Activated naive CD4-positive, alpha-beta T cell treated with anti-CD3 and anti-CD28 coated beads, Interleukin-2, amount 10 ng/mL, durations not matched to agents 7 days and 5 days (primary cell): ENCODE measurements at regions not wholly inside any gene's neighbourhood (a gene's known extent, or its start where the extent isn't known, plus 50 kb on each side); places are given as distances from the start of the nearest gene placed in this dataset.

Experiments used
- CTCF ChIA-PET: fragments of 350-600 bp; sonication (Branson Sonifier 250); formaldehyde crosslinking; loops from one replicate; lab custom pipeline; 2021; ENCODE audit warnings: antibody characterized with exemption; lab: Charles Lee
- DNase-seq: peaks from one replicate; pipeline ENCODE4 v3.0.0-alpha.2; 2020
- H3K27ac Mint-ChIP-seq: one replicate; pipeline ENCODE4 v1.8.0; 2021; ENCODE audit warnings: mild to moderate bottlenecking, moderate library complexity, mixed read lengths
- H3K27me3 Mint-ChIP-seq: one replicate; pipeline ENCODE4 v1.8.0; 2021; ENCODE audit warnings: mild to moderate bottlenecking, mixed read lengths
- H3K36me3 Mint-ChIP-seq: one replicate; pipeline ENCODE4 v1.8.0; 2021; ENCODE audit warnings: mixed read lengths
- H3K4me1 Mint-ChIP-seq: one replicate; pipeline ENCODE4 v1.8.0; 2021; ENCODE audit warnings: mixed read lengths
- H3K4me3 Mint-ChIP-seq: one replicate; pipeline ENCODE4 v1.8.0; 2021; ENCODE audit warnings: mild to moderate bottlenecking, moderate library complexity, mixed read lengths
- H3K9me3 Mint-ChIP-seq: one replicate; pipeline ENCODE4 v1.8.0; 2021; ENCODE audit warnings: mixed read lengths

GRCh38 chr22:27493796-27494195 lies 307.8 kb downstream of the MN1 start:
- CTCF ChIA-PET: no interaction called here
- no peak for DNase-seq
- H3K4me3 Mint-ChIP-seq: no peak overlapping the region
- H3K36me3 Mint-ChIP-seq: no peaks in the 10 kb centered on the region
- H3K27ac Mint-ChIP-seq: no peak overlapping the region
- no peaks in the 10 kb centered on the region for H3K27me3 Mint-ChIP-seq
- no peaks in the 10 kb centered on the region for H3K4me1 Mint-ChIP-seq
- peaks cover 27% of the 10 kb centered on the region for H3K9me3 Mint-ChIP-seq

GRCh38 chr22:27494785-27495184 lies 306.8 kb downstream of the MN1 start:
- Mint-ChIP-seq H3K27me3 (no peaks in the 10 kb centered on the region), H3K4me3 (no peak overlapping the region), H3K4me1 (no peaks in the 10 kb centered on the region), H3K36me3 (no peaks in the 10 kb centered on the region), H3K27ac (no peak overlapping the region), H3K9me3 (peaks cover 27% of the 10 kb centered on the region)
- CTCF ChIA-PET: no interaction called here
- DNase-seq: no peak

GRCh38 chr22:27495325-27495724 lies 306.2 kb downstream of the MN1 start:
- no peak overlapping the region for H3K27ac Mint-ChIP-seq
- no peaks in the 10 kb centered on the region for H3K36me3 Mint-ChIP-seq
- H3K9me3 Mint-ChIP-seq: peaks cover 27% of the 10 kb centered on the region
- H3K4me1 Mint-ChIP-seq: no peaks in the 10 kb centered on the region
- no peak for DNase-seq
- no peak overlapping the region for H3K4me3 Mint-ChIP-seq
- no peaks in the 10 kb centered on the region for H3K27me3 Mint-ChIP-seq
- CTCF ChIA-PET: no interaction called here

GRCh38 chr22:27499121-27499520 lies 302.4 kb downstream of the MN1 start:
- DNase-seq: no peak

GRCh38 chr22:27501191-27501936 lies 300.2 kb downstream of the MN1 start:
- CTCF ChIA-PET: no interaction called here
- DNase-seq: no peak
- no peaks in the 10 kb centered on the region for H3K36me3 Mint-ChIP-seq
- no peak overlapping the region for H3K4me3 Mint-ChIP-seq
- no peaks in the 10 kb centered on the region for H3K27me3 Mint-ChIP-seq
- no peak overlapping the region for H3K27ac Mint-ChIP-seq
- H3K9me3 Mint-ChIP-seq: peaks cover 4% of the 10 kb centered on the region
- no peaks in the 10 kb centered on the region for H3K4me1 Mint-ChIP-seq

More at GRCh38 chr22:27499121-27499520, 302.4 kb downstream of the MN1 start:
- CTCF ChIA-PET: no interaction called here
- Mint-ChIP-seq H3K4me3 (no peak overlapping the region), H3K27ac (no peak overlapping the region), H3K9me3 (peaks cover 4% of the 10 kb centered on the region), H3K27me3 (no peaks in the 10 kb centered on the region), H3K36me3 (no peaks in the 10 kb centered on the region), H3K4me1 (no peaks in the 10 kb centered on the region)

- H3K9me3 Mint-ChIP-seq: peaks cover 4% of the 10 kb centered on the region
- no peaks in the 10 kb centered on the region for H3K36me3 Mint-ChIP-seq
Measured at GRCh38 chr22:27502327-27502726, 299.2 kb downstream of the MN1 start.

GRCh38 chr22:27504360-27505253 lies 296.9 kb downstream of the MN1 start:
- H3K36me3 Mint-ChIP-seq: no peaks in the 10 kb centered on the region
- H3K4me1 Mint-ChIP-seq: no peaks in the 10 kb centered on the region
- CTCF ChIA-PET: no interaction called here
- peaks cover 4% of the 10 kb centered on the region for H3K9me3 Mint-ChIP-seq
- DNase-seq: no peak
- no peaks in the 10 kb centered on the region for H3K27me3 Mint-ChIP-seq
- no peak overlapping the region for H3K27ac Mint-ChIP-seq
- no peak overlapping the region for H3K4me3 Mint-ChIP-seq

More at GRCh38 chr22:27502327-27502726, 299.2 kb downstream of the MN1 start:
- no peaks in the 10 kb centered on the region for H3K4me1 Mint-ChIP-seq
- H3K4me3 Mint-ChIP-seq: no peak overlapping the region
- CTCF ChIA-PET: no interaction called here
- no peak for DNase-seq
- no peak overlapping the region for H3K27ac Mint-ChIP-seq
- H3K27me3 Mint-ChIP-seq: no peaks in the 10 kb centered on the region

- no peak for DNase-seq
- Mint-ChIP-seq H3K9me3 (peaks cover 4% of the 10 kb centered on the region), H3K27ac (no peak overlapping the region), H3K27me3 (no peaks in the 10 kb centered on the region), H3K4me1 (no peaks in the 10 kb centered on the region), H3K4me3 (no peak overlapping the region), H3K36me3 (no peaks in the 10 kb centered on the region)
- CTCF ChIA-PET: no interaction called here
Measured at GRCh38 chr22:27507111-27507611, 294.4 kb downstream of the MN1 start.

- CTCF ChIA-PET: no interaction called here
- H3K4me3 Mint-ChIP-seq: no peak overlapping the region
- DNase-seq: no peak
Measured at GRCh38 chr22:27507935-27508526, 293.5 kb downstream of the MN1 start.

GRCh38 chr22:27509132-27509920 lies 292.2 kb downstream of the MN1 start:
- no peak overlapping the region for H3K27ac Mint-ChIP-seq
- H3K4me3 Mint-ChIP-seq: no peak overlapping the region
- CTCF ChIA-PET: no interaction called here
- H3K36me3 Mint-ChIP-seq: no peaks in the 10 kb centered on the region
- DNase-seq: no peak
- H3K9me3 Mint-ChIP-seq: no peaks in the 10 kb centered on the region
- no peaks in the 10 kb centered on the region for H3K4me1 Mint-ChIP-seq
- no peaks in the 10 kb centered on the region for H3K27me3 Mint-ChIP-seq

More at GRCh38 chr22:27507935-27508526, 293.5 kb downstream of the MN1 start:
- Mint-ChIP-seq H3K9me3 (peaks cover 4% of the 10 kb centered on the region), H3K4me1 (no peaks in the 10 kb centered on the region), H3K27me3 (no peaks in the 10 kb centered on the region), H3K27ac (no peak overlapping the region), H3K36me3 (no peaks in the 10 kb centered on the region)

- CTCF ChIA-PET: no interaction called here
- no peaks in the 10 kb centered on the region for H3K36me3 Mint-ChIP-seq
- no peaks in the 10 kb centered on the region for H3K27me3 Mint-ChIP-seq
- H3K4me3 Mint-ChIP-seq: no peak overlapping the region
- H3K4me1 Mint-ChIP-seq: no peaks in the 10 kb centered on the region
- no peaks in the 10 kb centered on the region for H3K9me3 Mint-ChIP-seq
- DNase-seq: no peak
- no peak overlapping the region for H3K27ac Mint-ChIP-seq
Measured at GRCh38 chr22:27510024-27510423, 291.5 kb downstream of the MN1 start.

GRCh38 chr22:27512283-27512761 lies 289.2 kb downstream of the MN1 start:
- DNase-seq: no peak
- H3K36me3 Mint-ChIP-seq: no peaks in the 10 kb centered on the region
- H3K27ac Mint-ChIP-seq: no peak overlapping the region
- CTCF ChIA-PET: no interaction called here
- H3K9me3 Mint-ChIP-seq: no peaks in the 10 kb centered on the region
- no peaks in the 10 kb centered on the region for H3K27me3 Mint-ChIP-seq
- no peaks in the 10 kb centered on the region for H3K4me1 Mint-ChIP-seq
- no peak overlapping the region for H3K4me3 Mint-ChIP-seq

- Mint-ChIP-seq H3K27me3 (no peaks in the 10 kb centered on the region), H3K4me1 (no peaks in the 10 kb centered on the region), H3K9me3 (no peaks in the 10 kb centered on the region), H3K27ac (no peak overlapping the region), H3K36me3 (no peaks in the 10 kb centered on the region), H3K4me3 (no peak overlapping the region)
- CTCF ChIA-PET: no interaction called here
- DNase-seq: no peak
Measured at GRCh38 chr22:27513021-27513420, 288.5 kb downstream of the MN1 start.
